ENCODE measurements at regions not wholly inside any gene's neighbourhood (a gene's known extent, or its start where the extent isn't known, plus 50 kb on each side); places are given as distances from the start of the nearest gene placed in this dataset.
A peak's percentile ranks its signal among the peaks of the same experiment; 100 is the strongest.

- no peak for DNase-seq
- in situ Hi-C loops (cut with MboI; ENCODE audit: low pct_unique_long_range_greater_than_20kb, low sequenced_read_pairs): no loop called here
These were observed 115.4 kb upstream of the KLF6 start for GRCh38 chr10:3900391-3900790.

- in situ Hi-C loops (cut with MboI; ENCODE audit: low pct_unique_long_range_greater_than_20kb, low sequenced_read_pairs): no loop called here
- no peak for DNase-seq
These were observed 113.8 kb upstream of the KLF6 start for GRCh38 chr10:3898821-3899220.

DNA sequence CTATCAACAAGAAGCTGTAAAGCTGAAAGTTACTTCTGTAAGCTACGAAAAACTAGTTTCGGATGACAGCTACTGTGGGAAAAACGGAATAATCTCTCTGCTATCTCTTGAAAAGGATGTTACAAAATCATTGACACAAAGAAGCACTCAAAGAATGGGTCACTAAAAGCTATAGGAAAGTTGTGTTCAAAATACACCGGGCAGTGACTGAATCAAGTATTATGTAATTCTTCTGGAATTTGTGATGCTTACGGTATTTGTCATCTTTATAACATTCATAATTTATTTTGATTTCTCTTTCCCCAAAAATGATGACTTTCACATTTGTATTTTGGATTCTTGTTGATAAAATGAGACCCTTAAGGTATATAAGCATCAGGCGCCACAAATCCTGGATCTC lies 112.1 kb upstream of the KLF6 start:
- in situ Hi-C loops (cut with MboI; ENCODE audit: low pct_unique_long_range_greater_than_20kb, low sequenced_read_pairs): no loop called here
- no peak for DNase-seq

DNA sequence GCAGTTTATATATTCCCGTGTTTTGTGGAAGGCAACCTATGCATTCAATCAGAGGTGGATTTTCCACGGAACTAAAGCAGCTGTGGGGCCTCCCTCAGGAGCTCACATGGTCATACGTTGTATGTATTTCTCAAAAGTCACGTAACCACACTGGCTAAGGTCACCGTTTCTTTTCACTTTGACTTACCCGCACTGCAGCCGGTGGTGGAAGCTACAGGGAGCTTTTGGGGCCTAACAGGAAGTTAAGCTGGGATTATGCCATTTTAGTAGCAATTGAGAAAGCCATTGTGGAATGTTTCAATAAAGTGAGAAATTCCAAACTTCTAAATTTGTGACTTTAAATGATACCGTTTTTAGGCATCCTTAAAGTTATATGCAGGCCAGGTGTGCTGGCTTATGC lies 111.2 kb upstream of the KLF6 start:
- in situ Hi-C loops (cut with MboI; ENCODE audit: low pct_unique_long_range_greater_than_20kb, low sequenced_read_pairs): no loop called here
- no peak for DNase-seq

DNA sequence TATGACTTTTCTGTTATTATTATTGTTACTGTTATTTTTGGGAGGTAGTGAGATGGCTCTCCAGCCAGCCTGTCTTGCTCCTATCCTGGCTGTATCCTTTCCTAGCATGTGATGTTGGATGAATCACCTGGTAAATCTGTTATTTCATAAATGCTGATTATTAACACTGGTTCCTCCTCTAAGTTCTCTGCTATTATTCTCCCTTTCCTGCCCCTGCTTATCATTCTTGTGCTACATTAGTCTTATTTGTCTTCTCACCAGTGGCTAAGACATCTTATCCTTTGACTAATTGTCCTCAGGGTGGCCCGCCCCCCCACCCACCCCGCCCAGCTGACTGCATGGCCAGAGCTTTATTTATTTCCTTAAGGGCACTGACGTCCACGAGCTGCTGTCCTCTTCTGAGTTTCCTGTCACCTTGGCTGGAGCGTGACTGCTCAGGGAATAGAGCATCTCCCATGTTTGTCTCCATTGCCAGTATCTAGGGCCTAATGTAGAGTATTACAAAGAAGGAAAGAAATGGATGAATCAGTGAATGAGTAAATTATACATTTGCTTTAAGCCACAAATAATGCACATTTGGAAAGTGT lies 110.1 kb upstream of the KLF6 start:
- DNase-seq: no peak
- in situ Hi-C loops (cut with MboI; ENCODE audit: low pct_unique_long_range_greater_than_20kb, low sequenced_read_pairs): no loop called here

- in situ Hi-C loops (cut with MboI; ENCODE audit: low pct_unique_long_range_greater_than_20kb, low sequenced_read_pairs): no loop called here
- DNase-seq: no peak
These were observed 109.0 kb upstream of the KLF6 start for GRCh38 chr10:3893901-3894563.

GRCh38 chr10:3892440-3893425 lies 107.7 kb upstream of the KLF6 start:
- no peak for DNase-seq
- in situ Hi-C loops (cut with MboI; ENCODE audit: low pct_unique_long_range_greater_than_20kb, low sequenced_read_pairs): no loop called here

- DNase-seq: no peak
- in situ Hi-C loops (cut with MboI; ENCODE audit: low pct_unique_long_range_greater_than_20kb, low sequenced_read_pairs): no loop called here
These were observed 106.4 kb upstream of the KLF6 start for GRCh38 chr10:3891396-3891795.

DNA sequence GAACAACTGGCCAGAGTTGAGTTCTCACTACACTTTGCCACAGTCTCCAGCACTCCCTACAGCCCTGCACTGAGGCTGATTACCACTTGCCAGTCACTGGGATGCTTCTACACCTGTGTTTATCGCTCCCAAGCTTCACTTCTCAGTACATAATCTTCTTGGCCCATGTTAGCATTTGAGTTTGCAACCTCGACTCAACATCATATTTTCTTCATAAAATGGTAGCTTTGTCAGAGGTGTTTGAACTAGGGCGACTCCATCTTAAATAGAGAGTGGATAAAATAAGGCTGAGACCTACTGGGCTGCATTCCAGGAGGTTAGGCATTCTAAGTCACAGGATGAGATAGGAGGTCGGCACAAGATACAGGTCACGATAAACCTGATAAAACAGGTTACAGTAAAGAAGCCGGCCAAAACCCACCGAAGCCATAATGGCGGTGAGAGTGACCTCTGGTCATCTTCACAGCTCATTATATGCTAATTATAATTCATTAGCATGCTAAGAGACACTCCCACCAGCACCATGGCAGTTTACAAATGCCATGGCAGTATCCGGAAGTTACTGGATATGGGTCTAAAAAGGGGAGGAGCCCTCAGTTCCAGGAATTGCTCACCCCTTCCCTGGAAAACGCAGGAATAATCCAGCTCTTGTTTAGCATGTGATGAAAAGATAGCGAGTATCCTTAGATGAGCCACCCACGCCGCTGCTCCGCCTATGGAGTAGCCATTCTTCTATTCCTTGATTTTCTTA lies 105.8 kb upstream of the KLF6 start:
- in situ Hi-C loops (cut with MboI; ENCODE audit: low pct_unique_long_range_greater_than_20kb, low sequenced_read_pairs): no loop called here
- DNase-seq: no peak

- in situ Hi-C loops (cut with MboI; ENCODE audit: low pct_unique_long_range_greater_than_20kb, low sequenced_read_pairs): no loop called here
These were observed 105.0 kb upstream of the KLF6 start for GRCh38 chr10:3889961-3890522.

GRCh38 chr10:3887885-3888476 lies 103.0 kb upstream of the KLF6 start:
- in situ Hi-C loops (cut with MboI; ENCODE audit: low pct_unique_long_range_greater_than_20kb, low sequenced_read_pairs): no loop called here
- peak; percentile 13 for DNase-seq

More at GRCh38 chr10:3889961-3890522, 105.0 kb upstream of the KLF6 start:
- no peak for DNase-seq

GRCh38 chr10:3887404-3887803 lies 102.4 kb upstream of the KLF6 start:
- in situ Hi-C loops (cut with MboI; ENCODE audit: low pct_unique_long_range_greater_than_20kb, low sequenced_read_pairs): no loop called here
- no peak for DNase-seq

DNA sequence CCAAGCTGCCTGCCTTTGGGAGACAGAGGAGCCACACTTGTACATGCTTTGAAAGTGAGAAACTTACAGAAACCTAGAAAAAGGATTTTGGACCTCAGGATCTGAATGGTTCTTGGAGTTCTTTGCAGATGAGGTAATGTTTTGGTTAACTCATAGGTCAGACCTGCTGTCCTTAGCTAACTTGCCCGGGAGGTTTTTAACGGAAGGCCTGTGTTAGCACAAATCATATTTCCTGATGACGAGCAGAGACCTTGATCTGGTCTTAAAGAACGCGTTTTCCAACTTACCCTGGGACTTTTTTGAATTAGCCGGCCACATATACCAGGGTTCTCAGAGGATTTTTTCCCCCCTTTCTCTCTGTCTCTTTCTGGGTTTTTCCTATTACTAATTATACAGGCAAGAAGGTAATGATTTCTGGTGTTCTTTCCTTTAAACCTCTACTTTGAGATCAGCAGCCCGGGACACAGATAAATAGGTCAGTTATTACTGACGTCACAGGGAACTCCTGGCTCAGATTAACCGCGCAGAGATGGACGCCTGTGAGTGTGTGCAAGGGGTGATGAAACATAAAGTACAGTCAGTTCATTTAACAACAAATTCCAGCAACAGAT lies 101.7 kb upstream of the KLF6 start:
- in situ Hi-C loops (cut with MboI; ENCODE audit: low pct_unique_long_range_greater_than_20kb, low sequenced_read_pairs): no loop called here
- DNase-seq: no peak

- in situ Hi-C loops (cut with MboI; ENCODE audit: low pct_unique_long_range_greater_than_20kb, low sequenced_read_pairs): no loop called here
- no peak for DNase-seq
These were observed 101.2 kb upstream of the KLF6 start for GRCh38 chr10:3886191-3886590.

DNA sequence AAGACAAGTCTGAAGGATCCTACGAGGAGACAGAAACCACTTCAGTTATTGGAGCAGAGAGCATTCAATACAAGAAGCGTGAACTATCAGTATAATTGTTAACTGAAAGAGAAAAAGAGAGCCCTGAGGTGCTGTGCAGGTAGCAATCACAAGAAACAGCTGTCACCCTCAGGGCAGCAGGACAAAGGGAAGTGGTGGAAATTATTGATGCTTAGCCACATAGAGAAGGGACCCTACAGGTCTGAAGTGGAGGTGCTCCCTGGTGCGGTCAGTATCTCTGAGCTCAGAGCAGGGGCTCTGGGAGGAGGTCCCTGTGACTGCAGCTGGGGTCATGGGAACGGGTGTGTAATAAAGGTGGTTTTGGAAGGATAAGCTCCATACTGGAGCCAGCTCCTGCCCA lies 97.8 kb upstream of the KLF6 start:
- in situ Hi-C loops (cut with MboI; ENCODE audit: low pct_unique_long_range_greater_than_20kb, low sequenced_read_pairs): no loop called here
- DNase-seq: no peak

DNA sequence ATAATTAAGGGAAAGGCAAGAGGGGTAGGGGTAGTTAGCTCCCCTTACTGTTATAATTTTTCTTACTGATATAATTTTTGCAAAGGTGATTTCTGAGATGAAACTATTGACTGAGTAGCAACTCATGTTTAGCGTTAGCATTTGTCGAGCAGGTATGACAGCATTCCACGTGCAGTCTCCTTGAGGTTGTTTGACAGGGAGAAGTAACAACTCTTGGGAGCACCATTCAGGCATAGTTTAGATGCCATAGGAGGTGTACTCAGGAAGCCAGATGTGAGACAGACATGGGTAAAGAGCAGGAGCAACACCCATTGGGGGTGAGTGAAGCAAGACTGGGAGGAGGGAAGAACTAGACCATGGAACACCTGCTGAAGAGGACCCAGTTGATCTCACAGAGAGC lies 96.6 kb upstream of the KLF6 start:
- DNase-seq: no peak
- in situ Hi-C loops (cut with MboI; ENCODE audit: low pct_unique_long_range_greater_than_20kb, low sequenced_read_pairs): no loop called here

- DNase-seq: no peak
- in situ Hi-C loops (cut with MboI; ENCODE audit: low pct_unique_long_range_greater_than_20kb, low sequenced_read_pairs): no loop called here
These were observed 94.1 kb upstream of the KLF6 start for GRCh38 chr10:3879073-3879472.

DNA sequence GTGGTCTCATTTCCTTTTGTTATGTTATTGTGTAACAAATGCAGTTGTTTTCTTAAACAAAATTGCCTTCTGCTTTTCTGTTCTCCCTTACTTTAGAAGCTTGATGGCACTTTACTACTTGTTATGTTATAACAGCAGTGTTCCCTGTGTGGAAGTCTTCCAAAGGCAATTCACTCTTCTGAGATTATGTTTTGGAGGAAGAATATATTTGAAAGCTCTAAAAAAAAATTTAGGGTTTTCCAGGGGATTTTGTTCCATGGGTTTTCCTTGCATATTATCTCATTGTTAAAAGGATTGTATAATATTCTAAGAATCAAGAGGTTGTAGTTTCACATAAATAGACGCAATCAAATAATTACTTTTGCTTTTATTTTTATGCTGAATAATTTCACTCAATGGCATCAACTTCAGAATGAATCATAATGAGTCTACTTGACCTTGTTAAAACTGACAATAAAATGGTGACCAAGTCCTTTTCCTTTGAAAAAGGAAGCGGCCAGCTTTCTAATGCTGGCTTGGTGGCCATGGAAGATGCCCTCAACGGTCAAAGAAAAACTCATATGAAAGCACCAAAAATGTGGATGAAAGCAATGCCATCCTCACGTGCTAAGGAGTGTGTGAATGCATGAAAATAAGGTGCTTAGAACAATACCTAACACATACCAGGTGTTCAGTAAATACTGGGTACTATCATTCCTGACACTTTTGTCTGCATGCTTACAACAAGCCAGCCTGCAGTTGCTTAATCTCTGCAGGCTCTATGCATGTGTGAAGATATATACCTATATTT lies 92.4 kb upstream of the KLF6 start:
- in situ Hi-C loops (cut with MboI; ENCODE audit: low pct_unique_long_range_greater_than_20kb, low sequenced_read_pairs): no loop called here
- DNase-seq: no peak

Measured in KBM-7 (cell line).